ENCODE measurements at regions not wholly inside any gene's neighbourhood (a gene's known extent, or its start where the extent isn't known, plus 50 kb on each side); places are given as distances from the start of the nearest gene placed in this dataset.

DNA sequence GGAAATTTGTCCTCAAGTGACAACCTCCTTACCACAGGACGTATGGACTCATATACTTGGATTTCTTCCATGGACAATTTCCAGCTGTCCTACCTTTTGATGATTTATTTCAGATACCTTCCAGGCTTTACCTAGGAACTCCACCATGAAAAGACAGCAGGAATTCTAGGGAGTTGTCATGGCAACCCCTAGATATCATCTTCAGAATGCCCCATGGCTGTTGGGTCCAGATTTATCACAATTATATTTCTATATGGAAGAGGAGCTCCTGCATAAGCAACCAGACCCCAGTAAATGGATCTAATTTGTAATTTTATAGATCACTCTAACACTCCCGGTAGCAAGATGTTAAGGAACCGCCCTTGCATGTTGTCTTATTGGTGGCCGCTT, 102.3 kb upstream of the ZNF521 start:
- TF ChIP-seq EZH2 (IDR thresholded peaks at IDR 0.05; ENCODE audit: low read length, missing control alignments) = no peak
- TF ChIP-seq, protein P1, sequence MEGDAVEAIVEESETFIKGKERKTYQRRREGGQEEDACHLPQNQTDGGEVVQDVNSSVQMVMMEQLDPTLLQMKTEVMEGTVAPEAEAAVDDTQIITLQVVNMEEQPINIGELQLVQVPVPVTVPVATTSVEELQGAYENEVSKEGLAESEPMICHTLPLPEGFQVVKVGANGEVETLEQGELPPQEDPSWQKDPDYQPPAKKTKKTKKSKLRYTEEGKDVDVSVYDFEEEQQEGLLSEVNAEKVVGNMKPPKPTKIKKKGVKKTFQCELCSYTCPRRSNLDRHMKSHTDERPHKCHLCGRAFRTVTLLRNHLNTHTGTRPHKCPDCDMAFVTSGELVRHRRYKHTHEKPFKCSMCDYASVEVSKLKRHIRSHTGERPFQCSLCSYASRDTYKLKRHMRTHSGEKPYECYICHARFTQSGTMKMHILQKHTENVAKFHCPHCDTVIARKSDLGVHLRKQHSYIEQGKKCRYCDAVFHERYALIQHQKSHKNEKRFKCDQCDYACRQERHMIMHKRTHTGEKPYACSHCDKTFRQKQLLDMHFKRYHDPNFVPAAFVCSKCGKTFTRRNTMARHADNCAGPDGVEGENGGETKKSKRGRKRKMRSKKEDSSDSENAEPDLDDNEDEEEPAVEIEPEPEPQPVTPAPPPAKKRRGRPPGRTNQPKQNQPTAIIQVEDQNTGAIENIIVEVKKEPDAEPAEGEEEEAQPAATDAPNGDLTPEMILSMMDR (conservative IDR thresholded peaks at IDR 0.05 in 1 of 2, IDR thresholded peaks at IDR 0.05 in 1 of 2; ENCODE audit: low read depth in 1 of 2, low read length in 2 of 2) = no peak
